HCT116 (cell line): ENCODE measurements at regions not wholly inside any gene's neighbourhood (a gene's known extent, or its start where the extent isn't known, plus 50 kb on each side); places are given as distances from the start of the nearest gene placed in this dataset.

Experiments used
- EGR1 ChIP-seq: IDR thresholded peaks from 2 replicates; pipeline ENCODE4 v1.6.1; 2012; ENCODE audit warnings: low read depth
- TF ChIP-seq, protein P1 (sequence below), 3 experiments: fragments of 200-600 bp in 1 of 3; sonication (generic) in 1 of 3; IDR thresholded peaks in 2 of 3; conservative IDR thresholded peaks in 1 of 3; 2 replicates each; pipeline ENCODE4 v1.5.1; 2012 to 2017; ENCODE audit warnings: low read depth in 2 of 3, low read length in 2 of 3, antibody characterized with exemption in 1 of 3, borderline replicate concordance in 1 of 3, control low read depth in 1 of 3, mild to moderate bottlenecking in 1 of 3, mixed read lengths in 1 of 3, mixed run types in 1 of 3, moderate library complexity in 1 of 3; ENCODE audit not compliant: insufficient read depth in 1 of 3

DNA sequence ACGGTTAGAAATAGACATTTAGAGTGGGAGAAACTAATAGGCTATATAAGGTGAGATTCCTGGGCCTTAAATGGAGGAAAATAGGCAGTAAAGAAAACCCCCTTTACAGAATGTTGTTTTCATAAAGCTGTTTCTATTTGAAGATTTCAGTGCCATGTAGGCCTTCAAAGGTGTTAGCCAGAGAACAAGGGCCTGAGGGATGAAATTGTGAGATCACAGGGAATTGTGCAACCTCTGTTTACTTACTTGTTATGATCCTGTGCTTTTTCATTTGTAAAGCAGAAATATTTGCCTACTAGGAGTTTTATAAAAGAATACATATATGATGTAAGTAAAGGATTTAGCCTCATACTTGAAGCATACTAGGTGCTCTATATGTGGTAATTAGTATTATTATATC is 272.9 kb upstream of the ARX start:
- TF ChIP-seq EGR1 = no peak
- TF ChIP-seq, protein P1, sequence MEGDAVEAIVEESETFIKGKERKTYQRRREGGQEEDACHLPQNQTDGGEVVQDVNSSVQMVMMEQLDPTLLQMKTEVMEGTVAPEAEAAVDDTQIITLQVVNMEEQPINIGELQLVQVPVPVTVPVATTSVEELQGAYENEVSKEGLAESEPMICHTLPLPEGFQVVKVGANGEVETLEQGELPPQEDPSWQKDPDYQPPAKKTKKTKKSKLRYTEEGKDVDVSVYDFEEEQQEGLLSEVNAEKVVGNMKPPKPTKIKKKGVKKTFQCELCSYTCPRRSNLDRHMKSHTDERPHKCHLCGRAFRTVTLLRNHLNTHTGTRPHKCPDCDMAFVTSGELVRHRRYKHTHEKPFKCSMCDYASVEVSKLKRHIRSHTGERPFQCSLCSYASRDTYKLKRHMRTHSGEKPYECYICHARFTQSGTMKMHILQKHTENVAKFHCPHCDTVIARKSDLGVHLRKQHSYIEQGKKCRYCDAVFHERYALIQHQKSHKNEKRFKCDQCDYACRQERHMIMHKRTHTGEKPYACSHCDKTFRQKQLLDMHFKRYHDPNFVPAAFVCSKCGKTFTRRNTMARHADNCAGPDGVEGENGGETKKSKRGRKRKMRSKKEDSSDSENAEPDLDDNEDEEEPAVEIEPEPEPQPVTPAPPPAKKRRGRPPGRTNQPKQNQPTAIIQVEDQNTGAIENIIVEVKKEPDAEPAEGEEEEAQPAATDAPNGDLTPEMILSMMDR (IDR thresholded peaks at IDR 0.05 in 2 of 3, conservative IDR thresholded peaks at IDR 0.05 in 1 of 3; ENCODE audit: borderline replicate concordance in 1 of 3, insufficient read depth in 1 of 3, low read depth in 2 of 3, low read length in 2 of 3) = no peak
